Activated CD8-positive, alpha-beta T cell treated with anti-CD3 and anti-CD28 coated beads for 36 hours (primary cell): ENCODE measurements at regions not wholly inside any gene's neighbourhood (a gene's known extent, or its start where the extent isn't known, plus 50 kb on each side); places are given as distances from the start of the nearest gene placed in this dataset.

Experiments used
- ATAC-seq: fragments of 200-7000 bp; cut with Tn5 transposase; one replicate; pipeline ENCODE4 v1.10.0; 2021; ENCODE audit warnings: mild to moderate bottlenecking, moderate library complexity
- CTCF ChIA-PET: fragments of 350-600 bp; sonication (Branson Sonifier 250); formaldehyde crosslinking; loops from one replicate; lab custom pipeline; 2021; ENCODE audit warnings: antibody characterized with exemption; lab: Charles Lee
- POLR2A ChIA-PET: fragments of 350-600 bp; sonication (Branson Sonifier 250); formaldehyde crosslinking; loops from one replicate; lab custom pipeline; 2021; ENCODE audit warnings: antibody characterized with exemption; lab: Charles Lee
- DNase-seq: peaks from one replicate; pipeline ENCODE4 v3.0.0-alpha.2; 2020
- H3K27ac Mint-ChIP-seq: one replicate; pipeline ENCODE4 v1.8.0; 2021; ENCODE audit warnings: mild to moderate bottlenecking, mixed read lengths
- H3K27me3 Mint-ChIP-seq: one replicate; pipeline ENCODE4 v1.8.0; 2021; ENCODE audit warnings: mixed read lengths
- H3K36me3 Mint-ChIP-seq: one replicate; pipeline ENCODE4 v1.8.0; 2021; ENCODE audit warnings: low read depth, mixed read lengths
- H3K4me1 Mint-ChIP-seq: one replicate; pipeline ENCODE4 v1.8.0; 2021; ENCODE audit warnings: low read depth, mixed read lengths
- H3K4me3 Mint-ChIP-seq: one replicate; pipeline ENCODE4 v1.8.0; 2021; ENCODE audit warnings: mild to moderate bottlenecking, moderate library complexity, mixed read lengths
- H3K9me3 Mint-ChIP-seq: one replicate; pipeline ENCODE4 v1.8.0; 2021; ENCODE audit warnings: mixed read lengths
- CTCF ChIP-seq: fragments of 200-600 bp; IDR thresholded peaks from one replicate; pipeline ENCODE4 v1.8.0; 2022; ENCODE audit warnings: antibody characterized with exemption, mild to moderate bottlenecking
- intact Hi-C: fragments of 100-400 bp; cut with micrococcal nuclease; formaldehyde crosslinking; loops from one replicate; pipeline ENCODE4 v1.10.0; 2022

- no peaks in the 10 kb centered on the region for H3K36me3 Mint-ChIP-seq
- H3K4me1 Mint-ChIP-seq = no peaks in the 10 kb centered on the region
- H3K9me3 Mint-ChIP-seq = peaks cover 3% of the 10 kb centered on the region
- H3K27me3 Mint-ChIP-seq = no peaks in the 10 kb centered on the region
- ATAC-seq = no peak
- ChIA-PET CTCF (interaction anchor here (0.8 to 2.5 kb wide), 4 partner anchors 11 to 220 kb away, joined by 3 to 20 read pairs (median 6); no protein-coding TSS in a partner anchor), POLR2A (no interaction called here)
- H3K4me3 Mint-ChIP-seq = no peak overlapping the region
- H3K27ac Mint-ChIP-seq = no peak overlapping the region
- TF ChIP-seq CTCF = no peak
- no peak for DNase-seq
- intact Hi-C loops = no loop called here
Measured at GRCh38 chr5:170445936-170446335, 56.8 kb upstream of the KCNMB1 start.

GRCh38 chr5:170444969-170445505 lies 55.9 kb upstream of the KCNMB1 start:
- DNase-seq = peak; percentile 23
- no peak overlapping the region for H3K27ac Mint-ChIP-seq
- peaks cover 3% of the 10 kb centered on the region for H3K9me3 Mint-ChIP-seq
- ChIA-PET POLR2A (no interaction called here), CTCF (interaction anchor here (2.0 kb wide), 1 partner anchor 219 kb away, joined by 5 read pairs; no protein-coding TSS in a partner anchor)
- no peak for TF ChIP-seq CTCF
- H3K4me3 Mint-ChIP-seq = no peak overlapping the region
- no peaks in the 10 kb centered on the region for H3K36me3 Mint-ChIP-seq
- no peaks in the 10 kb centered on the region for H3K4me1 Mint-ChIP-seq
- ATAC-seq = peak; percentile 39
- no peaks in the 10 kb centered on the region for H3K27me3 Mint-ChIP-seq
- intact Hi-C loops = no loop called here

- intact Hi-C loops = no loop called here
- Mint-ChIP-seq H3K36me3 (no peaks in the 10 kb centered on the region), H3K9me3 (peaks cover 3% of the 10 kb centered on the region), H3K4me1 (no peaks in the 10 kb centered on the region), H3K27ac (no peak overlapping the region), H3K4me3 (no peak overlapping the region), H3K27me3 (no peaks in the 10 kb centered on the region)
- ChIA-PET POLR2A (no interaction called here), CTCF (no interaction called here)
- DNase-seq (no peak), ATAC-seq (no peak)
- TF ChIP-seq CTCF = no peak
Measured at GRCh38 chr5:170444181-170444580, 55.0 kb upstream of the KCNMB1 start.

- ChIA-PET CTCF (no interaction called here), POLR2A (no interaction called here)
- ATAC-seq (no peak), DNase-seq (no peak)
- intact Hi-C loops = no loop called here
- H3K9me3 Mint-ChIP-seq = peaks cover 3% of the 10 kb centered on the region
- H3K4me1 Mint-ChIP-seq = no peaks in the 10 kb centered on the region
- no peaks in the 10 kb centered on the region for H3K36me3 Mint-ChIP-seq
- H3K27ac Mint-ChIP-seq = no peak overlapping the region
- no peaks in the 10 kb centered on the region for H3K27me3 Mint-ChIP-seq
- TF ChIP-seq CTCF = no peak
- H3K4me3 Mint-ChIP-seq = no peak overlapping the region
Measured at GRCh38 chr5:170443624-170444023, 54.5 kb upstream of the KCNMB1 start.

- peaks cover 3% of the 10 kb centered on the region for H3K9me3 Mint-ChIP-seq
- no peaks in the 10 kb centered on the region for H3K4me1 Mint-ChIP-seq
- DNase-seq (no peak), ATAC-seq (no peak)
- no peak overlapping the region for H3K4me3 Mint-ChIP-seq
- ChIA-PET CTCF (interaction anchor here (0.8 kb wide), 1 partner anchor 27 kb away, joined by 3 read pairs; no protein-coding TSS in a partner anchor), POLR2A (no interaction called here)
- H3K36me3 Mint-ChIP-seq = no peaks in the 10 kb centered on the region
- intact Hi-C loops = no loop called here
- no peaks in the 10 kb centered on the region for H3K27me3 Mint-ChIP-seq
- no peak overlapping the region for H3K27ac Mint-ChIP-seq
- TF ChIP-seq CTCF = no peak
Measured at GRCh38 chr5:170442921-170443320, 53.8 kb upstream of the KCNMB1 start.
